ENCODE measurements at regions not wholly inside any gene's neighbourhood (a gene's known extent, or its start where the extent isn't known, plus 50 kb on each side); places are given as distances from the start of the nearest gene placed in this dataset.
"Not testable (repeated sequence)": the region's sequence is repeated elsewhere in the genome, so short reads cannot be mapped to it uniquely, and the experiment has no call there.

DNA sequence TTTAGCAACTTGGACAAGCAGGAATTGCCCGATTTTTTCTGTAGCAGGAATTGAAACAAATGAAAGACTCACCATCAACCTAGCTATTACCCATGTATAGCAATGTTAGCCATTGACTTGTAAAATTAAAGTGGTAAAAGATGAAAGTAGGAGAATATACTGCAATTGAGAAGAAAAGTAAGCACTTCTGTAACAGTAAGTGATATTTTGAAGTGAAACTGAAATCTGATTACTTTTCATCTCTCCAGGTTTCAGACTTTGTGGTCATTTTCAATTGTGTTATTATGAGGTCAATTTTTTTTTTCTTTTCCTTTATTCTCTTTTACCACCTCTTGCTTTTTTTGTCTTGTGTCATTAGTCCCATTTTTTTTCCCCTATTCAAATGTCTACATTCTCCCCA, 1078.2 kb downstream of the ZPLD1 start:
- peaks cover 3% of the 10 kb centered on the region for H3K9me3 ChIP-seq (ENCODE audit: control insufficient read depth, insufficient read depth, low read length)
- ATAC-seq: no peak

DNA sequence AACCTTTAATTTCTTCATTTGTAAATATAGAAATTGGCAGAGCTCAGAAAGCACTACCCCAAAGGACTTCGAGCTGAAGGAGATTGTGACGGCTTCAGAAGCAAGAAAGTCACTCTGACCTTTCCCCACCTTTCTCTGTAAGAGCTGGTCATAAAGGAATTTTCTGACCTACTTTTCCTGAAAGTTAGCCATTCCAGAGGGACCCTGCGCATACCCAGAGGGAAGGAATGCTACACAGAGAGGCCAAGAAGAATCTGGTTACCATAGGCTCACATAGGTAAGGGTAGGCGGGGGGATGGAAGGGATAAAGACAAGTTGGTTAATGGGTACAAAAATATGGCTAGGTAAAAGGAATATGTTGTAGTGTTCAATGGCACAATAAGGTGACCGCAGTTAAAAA, 1080.3 kb downstream of the ZPLD1 start:
- Mint-ChIP-seq H3K4me1 (no peaks in the 10 kb centered on the region), H3K36me3 (peaks cover 14% of the 10 kb centered on the region), H3K27me3 (ENCODE audit: low read depth in 2 of 2) (no peaks in the 10 kb centered on the region), H3K27ac (no peak overlapping the region), H3K4me3 (no peak overlapping the region), H3K9me3 (peaks cover 11 to 12% of the 10 kb centered on the region in 2 donors)
- Histone ChIP-seq H3K9me3 (ENCODE audit: control insufficient read depth, insufficient read depth, low read length) (peaks cover 3% of the 10 kb centered on the region), H3K27me3 (ENCODE audit: control insufficient read depth, insufficient read depth, low read length) (no peaks in the 10 kb centered on the region), H3K36me3 (ENCODE audit: control insufficient read depth, insufficient read depth, low read length) (no peaks in the 10 kb centered on the region), H3K4me1 (ENCODE audit: control insufficient read depth, insufficient read depth, low read length) (no peaks in the 10 kb centered on the region), H3K4me3 (ENCODE audit: low read length) (no peak overlapping the region), H3K27ac (ENCODE audit: low read length) (no peak overlapping the region)
- TF ChIP-seq, protein P1, sequence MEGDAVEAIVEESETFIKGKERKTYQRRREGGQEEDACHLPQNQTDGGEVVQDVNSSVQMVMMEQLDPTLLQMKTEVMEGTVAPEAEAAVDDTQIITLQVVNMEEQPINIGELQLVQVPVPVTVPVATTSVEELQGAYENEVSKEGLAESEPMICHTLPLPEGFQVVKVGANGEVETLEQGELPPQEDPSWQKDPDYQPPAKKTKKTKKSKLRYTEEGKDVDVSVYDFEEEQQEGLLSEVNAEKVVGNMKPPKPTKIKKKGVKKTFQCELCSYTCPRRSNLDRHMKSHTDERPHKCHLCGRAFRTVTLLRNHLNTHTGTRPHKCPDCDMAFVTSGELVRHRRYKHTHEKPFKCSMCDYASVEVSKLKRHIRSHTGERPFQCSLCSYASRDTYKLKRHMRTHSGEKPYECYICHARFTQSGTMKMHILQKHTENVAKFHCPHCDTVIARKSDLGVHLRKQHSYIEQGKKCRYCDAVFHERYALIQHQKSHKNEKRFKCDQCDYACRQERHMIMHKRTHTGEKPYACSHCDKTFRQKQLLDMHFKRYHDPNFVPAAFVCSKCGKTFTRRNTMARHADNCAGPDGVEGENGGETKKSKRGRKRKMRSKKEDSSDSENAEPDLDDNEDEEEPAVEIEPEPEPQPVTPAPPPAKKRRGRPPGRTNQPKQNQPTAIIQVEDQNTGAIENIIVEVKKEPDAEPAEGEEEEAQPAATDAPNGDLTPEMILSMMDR (IDR thresholded peaks at IDR 0.05): no peak
- no peak for DNase-seq
- no peak for ATAC-seq
- WGBS (ENCODE audit: insufficient coverage): 88% methylated on average over 5 of the region's 5 CpGs
- intact Hi-C loops (cut with micrococcal nuclease): no loop called here

More for the DNA sequence above, 1078.2 kb downstream of the ZPLD1 start:
- Histone ChIP-seq H3K4me1 (ENCODE audit: control insufficient read depth, insufficient read depth, low read length) (no peaks in the 10 kb centered on the region), H3K36me3 (ENCODE audit: control insufficient read depth, insufficient read depth, low read length) (no peaks in the 10 kb centered on the region), H3K27me3 (ENCODE audit: control insufficient read depth, insufficient read depth, low read length) (no peaks in the 10 kb centered on the region), H3K27ac (ENCODE audit: low read length) (no peak overlapping the region), H3K4me3 (ENCODE audit: low read length) (no peak overlapping the region)
- WGBS (ENCODE audit: insufficient coverage): no CpG with 5 or more reads among the region's 1 CpG
- no peaks in the 10 kb centered on the region for H3K27me3 Mint-ChIP-seq (ENCODE audit: low read depth in 2 of 2)
- TF ChIP-seq, protein P1 (IDR thresholded peaks at IDR 0.05): no peak
- no peak overlapping the region for H3K4me3 Mint-ChIP-seq
- no peak overlapping the region for H3K27ac Mint-ChIP-seq
- H3K9me3 Mint-ChIP-seq: peaks cover 7 to 11% of the 10 kb centered on the region in 2 donors
- H3K36me3 Mint-ChIP-seq: peaks cover 7% of the 10 kb centered on the region
- DNase-seq: no peak
- no peaks in the 10 kb centered on the region for H3K4me1 Mint-ChIP-seq
- intact Hi-C loops (cut with micrococcal nuclease): no loop called here

DNA sequence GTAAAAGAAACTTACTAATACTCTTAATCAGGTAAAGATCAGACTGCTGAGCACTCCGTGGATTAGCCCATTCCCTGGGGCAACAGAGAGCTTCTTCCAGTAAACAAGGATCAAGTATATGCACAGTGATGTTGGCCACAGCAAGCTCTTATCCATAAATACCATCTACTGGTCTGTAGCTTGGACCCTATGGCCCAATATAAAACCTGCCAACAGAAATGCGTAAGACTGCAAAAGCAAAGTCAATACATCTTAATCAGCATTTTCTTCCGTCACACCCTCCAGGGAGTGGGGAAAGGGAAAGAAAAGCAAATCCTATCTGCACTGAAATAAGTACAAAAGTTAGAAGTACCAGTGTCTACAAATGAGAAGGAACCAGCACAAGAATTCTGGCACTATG, 1082.1 kb downstream of the ZPLD1 start:
- Histone ChIP-seq H3K4me3 (ENCODE audit: low read length) (no peak overlapping the region), H3K4me1 (ENCODE audit: control insufficient read depth, insufficient read depth, low read length) (no peaks in the 10 kb centered on the region), H3K27me3 (ENCODE audit: control insufficient read depth, insufficient read depth, low read length) (no peaks in the 10 kb centered on the region), H3K36me3 (ENCODE audit: control insufficient read depth, insufficient read depth, low read length) (no peaks in the 10 kb centered on the region), H3K9me3 (ENCODE audit: control insufficient read depth, insufficient read depth, low read length) (peaks cover 3% of the 10 kb centered on the region), H3K27ac (ENCODE audit: low read length) (no peak overlapping the region)
- Mint-ChIP-seq H3K4me3 (no peak overlapping the region), H3K36me3 (peaks cover 14% of the 10 kb centered on the region), H3K27me3 (ENCODE audit: low read depth in 2 of 2) (no peaks in the 10 kb centered on the region), H3K9me3 (peaks cover 14 to 15% of the 10 kb centered on the region in 2 donors), H3K27ac (no peak overlapping the region), H3K4me1 (no peaks in the 10 kb centered on the region)
- DNase-seq (no peak), ATAC-seq (no peak)
- TF ChIP-seq, protein P1 (IDR thresholded peaks at IDR 0.05): no peak
- 84% methylated on average over 2 of the region's 3 CpGs for WGBS (ENCODE audit: insufficient coverage)
- intact Hi-C loops (cut with micrococcal nuclease): no loop called here

- H3K36me3 ChIP-seq (ENCODE audit: control insufficient read depth, insufficient read depth, low read length); DNase-seq; H3K4me1 Mint-ChIP-seq; H3K4me3 ChIP-seq (ENCODE audit: low read length); ATAC-seq; H3K36me3 Mint-ChIP-seq; H3K27me3 ChIP-seq (ENCODE audit: control insufficient read depth, insufficient read depth, low read length); H3K4me3 Mint-ChIP-seq; H3K4me1 ChIP-seq (ENCODE audit: control insufficient read depth, insufficient read depth, low read length); H3K27ac ChIP-seq (ENCODE audit: low read length); intact Hi-C loops (cut with micrococcal nuclease); H3K27me3 Mint-ChIP-seq (ENCODE audit: low read depth in 2 of 2); H3K27ac Mint-ChIP-seq; H3K9me3 ChIP-seq (ENCODE audit: control insufficient read depth, insufficient read depth, low read length): not testable (repeated sequence)
- WGBS (ENCODE audit: insufficient coverage): 94% methylated on average over 18 of the region's 19 CpGs
- peaks cover 16% of the 10 kb centered on the region in 2 donors for H3K9me3 Mint-ChIP-seq
Observed at GRCh38 chr3:103531327-103531726, 1096.5 kb downstream of the ZPLD1 start.
